ENCODE measurements at regions not wholly inside any gene's neighbourhood (a gene's known extent, or its start where the extent isn't known, plus 50 kb on each side); places are given as distances from the start of the nearest gene placed in this dataset.

DNA sequence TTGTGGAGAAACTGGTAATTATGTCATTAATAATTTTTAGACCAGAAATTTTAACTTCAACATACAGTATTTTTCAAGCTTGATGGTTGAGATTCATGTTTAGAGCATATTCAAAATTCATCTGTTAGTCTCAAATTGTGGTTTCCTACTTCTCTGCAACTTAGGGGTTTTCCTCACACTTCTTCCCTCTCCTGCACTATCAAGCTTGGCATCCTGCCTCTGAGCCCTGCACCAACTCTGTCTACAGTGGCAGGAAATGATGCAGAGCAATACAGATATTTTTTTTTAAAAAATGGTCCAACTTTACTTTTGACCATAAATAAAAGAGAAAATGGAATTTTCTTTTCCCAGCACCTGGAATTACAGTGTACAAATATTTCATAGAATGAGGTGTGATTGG, 247.3 kb downstream of the NUP35 start:
- TF ChIP-seq EZH2 (IDR thresholded peaks at IDR 0.05; ENCODE audit: low read length): no peak
- TF ChIP-seq, protein P1, sequence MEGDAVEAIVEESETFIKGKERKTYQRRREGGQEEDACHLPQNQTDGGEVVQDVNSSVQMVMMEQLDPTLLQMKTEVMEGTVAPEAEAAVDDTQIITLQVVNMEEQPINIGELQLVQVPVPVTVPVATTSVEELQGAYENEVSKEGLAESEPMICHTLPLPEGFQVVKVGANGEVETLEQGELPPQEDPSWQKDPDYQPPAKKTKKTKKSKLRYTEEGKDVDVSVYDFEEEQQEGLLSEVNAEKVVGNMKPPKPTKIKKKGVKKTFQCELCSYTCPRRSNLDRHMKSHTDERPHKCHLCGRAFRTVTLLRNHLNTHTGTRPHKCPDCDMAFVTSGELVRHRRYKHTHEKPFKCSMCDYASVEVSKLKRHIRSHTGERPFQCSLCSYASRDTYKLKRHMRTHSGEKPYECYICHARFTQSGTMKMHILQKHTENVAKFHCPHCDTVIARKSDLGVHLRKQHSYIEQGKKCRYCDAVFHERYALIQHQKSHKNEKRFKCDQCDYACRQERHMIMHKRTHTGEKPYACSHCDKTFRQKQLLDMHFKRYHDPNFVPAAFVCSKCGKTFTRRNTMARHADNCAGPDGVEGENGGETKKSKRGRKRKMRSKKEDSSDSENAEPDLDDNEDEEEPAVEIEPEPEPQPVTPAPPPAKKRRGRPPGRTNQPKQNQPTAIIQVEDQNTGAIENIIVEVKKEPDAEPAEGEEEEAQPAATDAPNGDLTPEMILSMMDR (optimal IDR thresholded peaks at IDR 0.05 in 1 of 3, IDR thresholded peaks at IDR 0.05 in 1 of 3, conservative IDR thresholded peaks at IDR 0.05 in 1 of 3; ENCODE audit: extremely low read depth in 1 of 3, insufficient read depth in 2 of 3, low read length in 3 of 3): no peak
- FAIRE-seq: no peak
- DNase-seq (ENCODE audit: low read depth, low spot score): no peak
- dilution Hi-C loops (cut with MboI; ENCODE audit: extremely low pct_ligation_motif_present, low sequenced_read_pairs): no loop called here
- Histone ChIP-seq H3K4me2 (ENCODE audit: control insufficient read depth, extremely low read depth, insufficient read depth, low read depth, low read length) (no peak overlapping the region), H3K9ac (ENCODE audit: control insufficient read depth, extremely low read depth, insufficient read depth, low read length) (no peak overlapping the region), H3K79me2 (ENCODE audit: control insufficient read depth, insufficient read depth, low read length) (no peaks in the 10 kb centered on the region), H3K9me1 (ENCODE audit: control insufficient read depth, extremely low read depth, insufficient read depth, low read length) (no peaks in the 10 kb centered on the region), H4K20me1 (ENCODE audit: control insufficient read depth, extremely low read depth, insufficient read depth, low read length) (no peaks in the 10 kb centered on the region), H3K4me3 (ENCODE audit: control insufficient read depth in 2 of 3, extremely low read depth in 1 of 3, insufficient read depth in 2 of 3, low read depth in 1 of 3, low read length in 3 of 3) (no peak overlapping the region), H2AFZ (ENCODE audit: control insufficient read depth, low read length) (no peak overlapping the region), H3K27me3 (ENCODE audit: control insufficient read depth, extremely low read depth, insufficient read depth, low read length) (no peaks in the 10 kb centered on the region), H3K9me3 (ENCODE audit: control insufficient read depth, low read depth, low read length) (no peaks in the 10 kb centered on the region), H3K27ac (ENCODE audit: control insufficient read depth, insufficient read depth, low read length) (no peak overlapping the region), H3K36me3 (ENCODE audit: control insufficient read depth in 2 of 2, extremely low read depth in 1 of 2, insufficient read depth in 2 of 2, low read length in 2 of 2) (no peaks in the 10 kb centered on the region), H3K4me1 (ENCODE audit: control insufficient read depth, extremely low read depth, insufficient read depth, low read length) (no peaks in the 10 kb centered on the region)

- H3K27me3 ChIP-seq (ENCODE audit: control insufficient read depth, extremely low read depth, insufficient read depth, low read length): no peaks in the 10 kb centered on the region
- no peak overlapping the region for H3K9ac ChIP-seq (ENCODE audit: control insufficient read depth, extremely low read depth, insufficient read depth, low read length)
- no peaks in the 10 kb centered on the region for H3K9me1 ChIP-seq (ENCODE audit: control insufficient read depth, extremely low read depth, insufficient read depth, low read length)
- H3K36me3 ChIP-seq (ENCODE audit: control insufficient read depth in 2 of 2, extremely low read depth in 1 of 2, insufficient read depth in 2 of 2, low read length in 2 of 2): no peaks in the 10 kb centered on the region
- dilution Hi-C loops (cut with MboI; ENCODE audit: extremely low pct_ligation_motif_present, low sequenced_read_pairs): no loop called here
- no peaks in the 10 kb centered on the region for H4K20me1 ChIP-seq (ENCODE audit: control insufficient read depth, extremely low read depth, insufficient read depth, low read length)
- FAIRE-seq: no peak
- H3K79me2 ChIP-seq (ENCODE audit: control insufficient read depth, insufficient read depth, low read length): no peaks in the 10 kb centered on the region
- no peak overlapping the region for H3K4me3 ChIP-seq (ENCODE audit: control insufficient read depth in 2 of 3, extremely low read depth in 1 of 3, insufficient read depth in 2 of 3, low read depth in 1 of 3, low read length in 3 of 3)
- H3K4me2 ChIP-seq (ENCODE audit: control insufficient read depth, extremely low read depth, insufficient read depth, low read depth, low read length): no peak overlapping the region
- no peak overlapping the region for H2AFZ ChIP-seq (ENCODE audit: control insufficient read depth, low read length)
- no peaks in the 10 kb centered on the region for H3K4me1 ChIP-seq (ENCODE audit: control insufficient read depth, extremely low read depth, insufficient read depth, low read length)
- no peak for TF ChIP-seq EZH2 (IDR thresholded peaks at IDR 0.05; ENCODE audit: low read length)
- TF ChIP-seq, protein P1 (optimal IDR thresholded peaks at IDR 0.05 in 1 of 3, IDR thresholded peaks at IDR 0.05 in 1 of 3, conservative IDR thresholded peaks at IDR 0.05 in 1 of 3; ENCODE audit: extremely low read depth in 1 of 3, insufficient read depth in 2 of 3, low read length in 3 of 3): no peak
- no peak for DNase-seq (ENCODE audit: low read depth, low spot score)
- H3K9me3 ChIP-seq (ENCODE audit: control insufficient read depth, low read depth, low read length): no peaks in the 10 kb centered on the region
- H3K27ac ChIP-seq (ENCODE audit: control insufficient read depth, insufficient read depth, low read length): no peak overlapping the region
Observed at GRCh38 chr2:183375821-183376220, 251.6 kb downstream of the NUP35 start.

Measured in keratinocyte (primary cell).